ENCODE measurements at regions not wholly inside any gene's neighbourhood (a gene's known extent, or its start where the extent isn't known, plus 50 kb on each side); places are given as distances from the start of the nearest gene placed in this dataset.

DNA sequence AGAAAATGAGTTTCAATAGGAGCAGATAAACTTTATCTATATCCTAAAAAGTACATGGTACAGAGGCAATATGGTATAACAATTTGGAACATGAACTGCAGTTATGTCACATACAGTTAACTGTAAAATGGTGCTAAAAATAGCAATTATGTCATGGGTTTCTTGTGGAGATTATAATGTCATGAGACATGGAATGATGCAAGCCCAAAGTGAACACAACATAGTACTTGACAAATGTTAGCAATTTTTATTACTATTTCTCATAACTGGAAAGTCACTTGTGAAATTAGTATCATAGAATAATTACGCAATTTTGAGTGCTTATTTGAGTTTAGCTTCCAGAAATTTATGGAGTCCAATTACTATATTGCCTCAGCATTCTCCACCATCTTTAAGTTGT, 1263.4 kb downstream of the DSC3 start:
- TF ChIP-seq CTCF (IDR thresholded peaks at IDR 0.05), result no peak
- H3K27ac Mint-ChIP-seq (ENCODE audit: unreplicated experiment), result no peak overlapping the region
- DNase-seq (ENCODE audit: low spot score), result no peak
- peaks cover 8% of the 10 kb centered on the region for H3K27me3 Mint-ChIP-seq (ENCODE audit: low read depth)
- H3K9me3 Mint-ChIP-seq (ENCODE audit: low read depth), result peaks cover 6% of the 10 kb centered on the region
- no peak overlapping the region for H3K4me3 Mint-ChIP-seq (ENCODE audit: unreplicated experiment)
- no peaks in the 10 kb centered on the region for H3K36me3 Mint-ChIP-seq (ENCODE audit: low read depth)
- H3K4me1 Mint-ChIP-seq (ENCODE audit: low read depth), result no peaks in the 10 kb centered on the region

DNA sequence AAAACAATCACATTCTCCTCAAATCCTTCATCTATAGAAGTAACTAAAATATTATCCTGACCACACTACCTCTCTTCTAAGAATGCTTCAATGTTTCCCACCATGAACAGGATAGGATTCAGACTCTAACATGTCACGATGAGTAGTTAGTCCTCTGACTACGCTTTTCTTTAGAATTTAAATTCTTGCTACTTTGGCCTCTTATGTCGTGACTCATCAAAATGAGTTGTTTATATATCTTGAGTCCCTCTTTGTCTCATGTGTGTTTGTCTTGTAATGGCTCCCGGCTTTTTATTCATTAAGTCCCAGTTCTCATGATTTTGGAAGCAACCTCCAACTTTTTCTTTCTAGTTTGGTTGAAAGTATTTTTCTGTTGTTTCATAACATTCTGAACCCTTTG, 1289.2 kb downstream of the DSC3 start:
- H3K4me1 Mint-ChIP-seq (ENCODE audit: low read depth), result no peaks in the 10 kb centered on the region
- peaks cover 10% of the 10 kb centered on the region for H3K27me3 Mint-ChIP-seq (ENCODE audit: low read depth)
- no peak for TF ChIP-seq CTCF (IDR thresholded peaks at IDR 0.05)
- no peaks in the 10 kb centered on the region for H3K36me3 Mint-ChIP-seq (ENCODE audit: low read depth)
- peaks cover 4% of the 10 kb centered on the region for H3K9me3 Mint-ChIP-seq (ENCODE audit: low read depth)
- H3K27ac Mint-ChIP-seq (ENCODE audit: unreplicated experiment), result no peak overlapping the region
- no peak for DNase-seq (ENCODE audit: low spot score)
- H3K4me3 Mint-ChIP-seq (ENCODE audit: unreplicated experiment), result no peak overlapping the region

DNA sequence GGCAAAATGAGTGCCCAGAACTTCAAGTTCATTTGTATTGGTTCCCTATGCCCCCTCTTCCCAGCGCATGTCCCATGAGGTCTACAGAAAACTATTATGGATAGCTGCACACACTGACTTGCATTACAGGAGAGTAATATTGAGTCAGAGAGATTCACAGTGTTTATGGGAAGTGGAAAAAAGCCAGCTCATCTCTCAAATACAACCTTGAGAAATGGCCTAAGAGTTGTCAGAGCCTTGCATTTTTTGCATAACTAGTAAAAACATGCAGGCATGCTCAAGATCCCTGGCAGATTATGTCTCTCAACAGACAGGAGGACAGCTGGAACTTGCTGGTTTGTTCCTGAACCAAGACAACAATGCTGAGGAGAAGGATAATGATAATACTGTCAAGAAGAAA, 1292.8 kb downstream of the DSC3 start:
- H3K27ac Mint-ChIP-seq (ENCODE audit: unreplicated experiment), result no peak overlapping the region
- DNase-seq (ENCODE audit: low spot score), result no peak
- no peaks in the 10 kb centered on the region for H3K4me1 Mint-ChIP-seq (ENCODE audit: low read depth)
- H3K4me3 Mint-ChIP-seq (ENCODE audit: unreplicated experiment), result no peak overlapping the region
- H3K27me3 Mint-ChIP-seq (ENCODE audit: low read depth), result peaks cover 10% of the 10 kb centered on the region
- TF ChIP-seq CTCF (IDR thresholded peaks at IDR 0.05), result no peak
- peaks cover 4% of the 10 kb centered on the region for H3K9me3 Mint-ChIP-seq (ENCODE audit: low read depth)
- no peaks in the 10 kb centered on the region for H3K36me3 Mint-ChIP-seq (ENCODE audit: low read depth)

GRCh38 chr18:29741461-29741860, 1301.1 kb downstream of the DSC3 start:
- no peaks in the 10 kb centered on the region for H3K36me3 Mint-ChIP-seq (ENCODE audit: low read depth)
- H3K4me3 Mint-ChIP-seq (ENCODE audit: unreplicated experiment), result no peak overlapping the region
- peaks cover 5% of the 10 kb centered on the region for H3K27me3 Mint-ChIP-seq (ENCODE audit: low read depth)
- H3K4me1 Mint-ChIP-seq (ENCODE audit: low read depth), result no peaks in the 10 kb centered on the region
- no peak overlapping the region for H3K27ac Mint-ChIP-seq (ENCODE audit: unreplicated experiment)
- no peak for TF ChIP-seq CTCF (IDR thresholded peaks at IDR 0.05)
- DNase-seq (ENCODE audit: low spot score), result no peak
- no peaks in the 10 kb centered on the region for H3K9me3 Mint-ChIP-seq (ENCODE audit: low read depth)

GRCh38 chr18:29737620-29738019, 1304.9 kb downstream of the DSC3 start:
- DNase-seq (ENCODE audit: low spot score), result peak; percentile 75
- H3K36me3 Mint-ChIP-seq (ENCODE audit: low read depth), result no peaks in the 10 kb centered on the region
- H3K4me3 Mint-ChIP-seq (ENCODE audit: unreplicated experiment), result no peak overlapping the region
- TF ChIP-seq CTCF (IDR thresholded peaks at IDR 0.05), result no peak
- no peak overlapping the region for H3K27ac Mint-ChIP-seq (ENCODE audit: unreplicated experiment)
- peaks cover 12% of the 10 kb centered on the region for H3K9me3 Mint-ChIP-seq (ENCODE audit: low read depth)
- H3K27me3 Mint-ChIP-seq (ENCODE audit: low read depth), result peaks cover 13% of the 10 kb centered on the region
- H3K4me1 Mint-ChIP-seq (ENCODE audit: low read depth), result no peaks in the 10 kb centered on the region
